ENCODE measurements at regions not wholly inside any gene's neighbourhood (a gene's known extent, or its start where the extent isn't known, plus 50 kb on each side); places are given as distances from the start of the nearest gene placed in this dataset.

- H3K27me3 ChIP-seq (ENCODE audit: control insufficient read depth, insufficient read depth, low read length): no peaks in the 10 kb centered on the region
- no peaks in the 10 kb centered on the region for H3K36me3 ChIP-seq (ENCODE audit: insufficient read depth, low read length)
- no peaks in the 10 kb centered on the region for H3K4me1 ChIP-seq (ENCODE audit: control insufficient read depth, insufficient read depth, low read length)
- H3K4me3 ChIP-seq (ENCODE audit: low read length): no peak overlapping the region
- no peak overlapping the region for H3K4me2 ChIP-seq (ENCODE audit: low read length)
- H3K9ac ChIP-seq (ENCODE audit: low read depth, low read length): no peak overlapping the region
- no peaks in the 10 kb centered on the region for H3K9me3 ChIP-seq (replicated peaks; ENCODE audit: low read length)
Observed at GRCh38 chr4:180280726-180281297, 1962.4 kb upstream of the TENM3 start.

DNA sequence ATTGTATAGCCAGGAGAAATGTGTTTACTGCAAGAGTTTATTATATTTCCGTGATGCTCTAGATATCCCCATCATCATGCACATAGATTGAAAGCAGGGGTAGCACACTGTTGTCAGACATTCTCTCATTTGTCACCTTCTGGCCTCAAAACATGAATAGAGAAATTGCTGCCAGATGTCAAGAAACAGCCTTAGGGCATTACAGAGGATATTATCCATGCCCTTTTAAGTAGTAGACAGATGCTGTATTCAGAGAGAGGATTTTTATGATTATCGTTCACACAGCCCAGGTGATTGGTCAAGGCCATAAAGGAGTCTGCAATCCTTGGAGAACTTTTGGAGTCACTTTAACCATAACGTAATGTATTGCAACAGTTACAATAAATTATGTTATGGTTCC is 1961.5 kb upstream of the TENM3 start:
- Histone ChIP-seq H3K9me3 (replicated peaks; ENCODE audit: low read length) (no peaks in the 10 kb centered on the region), H3K9ac (ENCODE audit: low read depth, low read length) (no peak overlapping the region), H3K27me3 (ENCODE audit: control insufficient read depth, insufficient read depth, low read length) (no peaks in the 10 kb centered on the region), H3K4me2 (ENCODE audit: low read length) (no peak overlapping the region), H3K4me1 (ENCODE audit: control insufficient read depth, insufficient read depth, low read length) (no peaks in the 10 kb centered on the region), H3K4me3 (ENCODE audit: low read length) (no peak overlapping the region), H3K36me3 (ENCODE audit: insufficient read depth, low read length) (no peaks in the 10 kb centered on the region)

- H3K4me2 ChIP-seq (ENCODE audit: low read length): no peak overlapping the region
- H3K4me1 ChIP-seq (ENCODE audit: control insufficient read depth, insufficient read depth, low read length): no peaks in the 10 kb centered on the region
- no peaks in the 10 kb centered on the region for H3K27me3 ChIP-seq (ENCODE audit: control insufficient read depth, insufficient read depth, low read length)
- no peaks in the 10 kb centered on the region for H3K9me3 ChIP-seq (replicated peaks; ENCODE audit: low read length)
- no peak overlapping the region for H3K9ac ChIP-seq (ENCODE audit: low read depth, low read length)
- no peak overlapping the region for H3K4me3 ChIP-seq (ENCODE audit: low read length)
- H3K36me3 ChIP-seq (ENCODE audit: insufficient read depth, low read length): no peaks in the 10 kb centered on the region
Observed at GRCh38 chr4:180284267-180284666, 1958.9 kb upstream of the TENM3 start.

DNA sequence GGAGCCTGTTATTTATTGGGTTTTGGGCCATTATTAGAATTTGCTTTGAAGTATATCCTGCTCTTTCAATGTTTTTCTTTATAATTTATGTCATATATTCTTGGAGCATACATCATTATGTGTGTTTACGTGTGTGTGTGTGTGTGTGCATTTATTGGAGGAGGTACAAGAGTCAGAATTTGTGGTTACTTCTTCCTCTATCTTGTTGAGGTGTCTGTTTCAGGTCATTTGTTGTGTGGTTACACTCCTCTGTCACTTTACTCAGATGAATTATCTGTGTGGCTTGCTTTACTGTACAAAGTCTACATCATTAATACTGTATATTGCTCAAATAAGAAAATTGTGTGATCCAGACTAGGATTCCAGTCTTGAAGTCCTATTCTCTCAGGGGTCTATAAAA is 1957.4 kb upstream of the TENM3 start:
- Histone ChIP-seq H3K9ac (ENCODE audit: low read depth, low read length) (no peak overlapping the region), H3K4me1 (ENCODE audit: control insufficient read depth, insufficient read depth, low read length) (no peaks in the 10 kb centered on the region), H3K36me3 (ENCODE audit: insufficient read depth, low read length) (no peaks in the 10 kb centered on the region), H3K4me3 (ENCODE audit: low read length) (no peak overlapping the region), H3K4me2 (ENCODE audit: low read length) (no peak overlapping the region), H3K27me3 (ENCODE audit: control insufficient read depth, insufficient read depth, low read length) (no peaks in the 10 kb centered on the region), H3K9me3 (replicated peaks; ENCODE audit: low read length) (no peaks in the 10 kb centered on the region)

- H3K36me3 ChIP-seq (ENCODE audit: insufficient read depth, low read length): no peaks in the 10 kb centered on the region
- H3K4me1 ChIP-seq (ENCODE audit: control insufficient read depth, insufficient read depth, low read length): no peaks in the 10 kb centered on the region
- H3K27me3 ChIP-seq (ENCODE audit: control insufficient read depth, insufficient read depth, low read length): no peaks in the 10 kb centered on the region
- H3K9me3 ChIP-seq (replicated peaks; ENCODE audit: low read length): no peaks in the 10 kb centered on the region
- no peak overlapping the region for H3K4me2 ChIP-seq (ENCODE audit: low read length)
- no peak overlapping the region for H3K9ac ChIP-seq (ENCODE audit: low read depth, low read length)
- no peak overlapping the region for H3K4me3 ChIP-seq (ENCODE audit: low read length)
Observed at GRCh38 chr4:180292339-180292738, 1950.9 kb upstream of the TENM3 start.

DNA sequence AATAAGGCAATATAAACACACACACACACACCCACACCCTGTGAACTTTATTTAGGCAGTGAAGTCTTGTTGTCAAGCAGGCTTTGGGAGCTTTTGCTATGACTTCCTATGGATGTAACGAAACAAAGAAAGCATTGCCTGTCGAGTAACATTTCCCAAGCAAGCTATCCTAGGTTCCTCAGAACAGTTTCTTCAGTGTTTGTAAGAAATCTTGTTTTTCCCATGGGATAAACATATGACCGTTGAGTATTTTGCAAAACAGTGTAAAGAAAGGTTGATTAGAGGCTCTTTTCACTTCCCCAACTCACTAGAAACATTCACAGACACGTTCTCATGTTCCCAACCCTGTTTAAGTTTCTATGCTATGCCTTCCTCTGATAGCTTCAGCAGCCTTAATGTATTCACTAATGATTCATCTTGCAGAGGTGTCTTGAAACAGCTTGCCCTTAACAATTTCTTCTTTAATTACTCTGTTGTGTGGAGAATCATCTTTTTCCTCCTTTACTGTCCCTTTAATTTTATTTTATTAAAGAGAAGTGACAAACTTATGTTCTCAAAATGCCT is 1947.1 kb upstream of the TENM3 start:
- Histone ChIP-seq H3K9ac (ENCODE audit: low read depth, low read length) (no peak overlapping the region), H3K4me2 (ENCODE audit: low read length) (no peak overlapping the region), H3K27me3 (ENCODE audit: control insufficient read depth, insufficient read depth, low read length) (no peaks in the 10 kb centered on the region), H3K4me1 (ENCODE audit: control insufficient read depth, insufficient read depth, low read length) (no peaks in the 10 kb centered on the region), H3K4me3 (ENCODE audit: low read length) (no peak overlapping the region), H3K36me3 (ENCODE audit: insufficient read depth, low read length) (no peaks in the 10 kb centered on the region), H3K9me3 (replicated peaks; ENCODE audit: low read length) (no peaks in the 10 kb centered on the region)

GRCh38 chr4:180304321-180304720 is 1938.9 kb upstream of the TENM3 start:
- Histone ChIP-seq H3K4me1 (ENCODE audit: control insufficient read depth, insufficient read depth, low read length) (no peaks in the 10 kb centered on the region), H3K9me3 (replicated peaks; ENCODE audit: low read length) (peaks cover 4% of the 10 kb centered on the region), H3K27me3 (ENCODE audit: control insufficient read depth, insufficient read depth, low read length) (no peaks in the 10 kb centered on the region), H3K4me3 (ENCODE audit: low read length) (no peak overlapping the region), H3K36me3 (ENCODE audit: insufficient read depth, low read length) (no peaks in the 10 kb centered on the region), H3K4me2 (ENCODE audit: low read length) (no peak overlapping the region), H3K9ac (ENCODE audit: low read depth, low read length) (no peak overlapping the region)

DNA sequence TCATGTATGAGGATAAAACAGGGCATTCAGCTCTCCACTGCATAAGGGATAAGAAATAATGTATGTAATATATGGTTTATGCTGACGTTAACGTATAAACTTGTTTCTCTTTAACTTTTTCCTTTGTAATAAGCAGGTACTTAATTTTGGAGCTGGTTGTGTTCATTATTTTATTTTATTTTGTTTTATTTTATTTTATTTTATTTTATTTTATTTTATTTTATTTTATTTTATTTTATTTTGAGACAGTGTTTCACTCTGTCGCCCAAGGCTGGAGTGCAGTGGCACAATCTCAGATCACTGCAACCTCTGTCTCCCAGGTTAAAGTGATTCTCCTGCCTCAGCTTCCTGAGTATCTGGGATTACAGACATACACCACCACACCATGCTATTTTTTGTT is 1932.6 kb upstream of the TENM3 start:
- no peak overlapping the region for H3K4me2 ChIP-seq (ENCODE audit: low read length)
- H3K27me3 ChIP-seq (ENCODE audit: control insufficient read depth, insufficient read depth, low read length): no peaks in the 10 kb centered on the region
- H3K9ac ChIP-seq (ENCODE audit: low read depth, low read length): no peak overlapping the region
- H3K36me3 ChIP-seq (ENCODE audit: insufficient read depth, low read length): no peaks in the 10 kb centered on the region
- peaks cover 4% of the 10 kb centered on the region for H3K9me3 ChIP-seq (replicated peaks; ENCODE audit: low read length)
- no peak overlapping the region for H3K4me3 ChIP-seq (ENCODE audit: low read length)
- H3K4me1 ChIP-seq (ENCODE audit: control insufficient read depth, insufficient read depth, low read length): no peaks in the 10 kb centered on the region

- Histone ChIP-seq H3K4me1 (ENCODE audit: control insufficient read depth, insufficient read depth, low read length) (no peaks in the 10 kb centered on the region), H3K9me3 (replicated peaks; ENCODE audit: low read length) (no peaks in the 10 kb centered on the region), H3K36me3 (ENCODE audit: insufficient read depth, low read length) (no peaks in the 10 kb centered on the region), H3K27me3 (ENCODE audit: control insufficient read depth, insufficient read depth, low read length) (no peaks in the 10 kb centered on the region), H3K4me2 (ENCODE audit: low read length) (no peak overlapping the region), H3K4me3 (ENCODE audit: low read length) (no peak overlapping the region), H3K9ac (ENCODE audit: low read depth, low read length) (no peak overlapping the region)
Observed at GRCh38 chr4:180314972-180315371, 1928.2 kb upstream of the TENM3 start.

- Histone ChIP-seq H3K9ac (ENCODE audit: low read depth, low read length) (no peak overlapping the region), H3K4me2 (ENCODE audit: low read length) (no peak overlapping the region), H3K4me1 (ENCODE audit: control insufficient read depth, insufficient read depth, low read length) (no peaks in the 10 kb centered on the region)
Observed at GRCh38 chr4:180330521-180330920, 1912.7 kb upstream of the TENM3 start.

GRCh38 chr4:180333162-180333561 is 1910.0 kb upstream of the TENM3 start:
- Histone ChIP-seq H3K4me3 (ENCODE audit: low read length) (no peak overlapping the region), H3K4me1 (ENCODE audit: control insufficient read depth, insufficient read depth, low read length) (no peaks in the 10 kb centered on the region), H3K9me3 (replicated peaks; ENCODE audit: low read length) (peaks cover 6% of the 10 kb centered on the region), H3K27me3 (ENCODE audit: control insufficient read depth, insufficient read depth, low read length) (no peaks in the 10 kb centered on the region), H3K36me3 (ENCODE audit: insufficient read depth, low read length) (no peaks in the 10 kb centered on the region), H3K9ac (ENCODE audit: low read depth, low read length) (no peak overlapping the region), H3K4me2 (ENCODE audit: low read length) (no peak overlapping the region)

More at GRCh38 chr4:180330521-180330920, 1912.7 kb upstream of the TENM3 start:
- H3K36me3 ChIP-seq (ENCODE audit: insufficient read depth, low read length): no peaks in the 10 kb centered on the region
- H3K4me3 ChIP-seq (ENCODE audit: low read length): no peak overlapping the region
- no peaks in the 10 kb centered on the region for H3K27me3 ChIP-seq (ENCODE audit: control insufficient read depth, insufficient read depth, low read length)
- peaks cover 6% of the 10 kb centered on the region for H3K9me3 ChIP-seq (replicated peaks; ENCODE audit: low read length)

DNA sequence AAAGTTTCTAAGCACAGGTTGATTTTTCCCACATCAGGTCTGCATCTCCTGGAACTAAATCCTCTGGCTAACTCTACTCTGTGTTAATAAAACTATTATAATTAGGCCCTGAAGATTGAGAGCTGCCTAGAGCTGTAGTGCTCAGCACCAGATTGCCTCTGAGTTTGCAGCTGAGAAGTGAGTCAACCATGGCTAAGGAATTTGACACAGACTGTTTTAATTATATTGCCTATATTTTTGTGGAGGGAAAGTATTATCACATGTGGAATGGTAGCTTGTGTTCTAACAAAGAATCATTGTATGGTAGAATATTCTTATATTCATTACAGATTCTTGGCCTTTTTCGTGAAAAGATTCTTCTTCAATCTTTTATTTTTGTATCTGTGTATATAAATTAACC is 1907.6 kb upstream of the TENM3 start:
- Histone ChIP-seq H3K36me3 (ENCODE audit: insufficient read depth, low read length) (no peaks in the 10 kb centered on the region), H3K9ac (ENCODE audit: low read depth, low read length) (no peak overlapping the region), H3K4me2 (ENCODE audit: low read length) (no peak overlapping the region), H3K9me3 (replicated peaks; ENCODE audit: low read length) (peaks cover 3% of the 10 kb centered on the region), H3K4me1 (ENCODE audit: control insufficient read depth, insufficient read depth, low read length) (no peaks in the 10 kb centered on the region), H3K4me3 (ENCODE audit: low read length) (no peak overlapping the region), H3K27me3 (ENCODE audit: control insufficient read depth, insufficient read depth, low read length) (no peaks in the 10 kb centered on the region)
